GM12891 (cell line): ENCODE measurements at regions not wholly inside any gene's neighbourhood (a gene's known extent, or its start where the extent isn't known, plus 50 kb on each side); places are given as distances from the start of the nearest gene placed in this dataset.

Experiments
- DNase-seq: peaks from one replicate; pipeline ENCODE4 v3.0.0; 2011; ENCODE audit warnings: low spot score; ENCODE audit not compliant: insufficient read length
- FAIRE-seq: peaks from 2 replicates; lab custom pipeline; 2011; peaks lifted over from hg19 to GRCh38; lab: Jason Lieb, UNC
- PAX5 ChIP-seq: IDR thresholded peaks from 2 replicates; pipeline ENCODE4 v1.6.1; 2011; ENCODE audit warnings: low read length, moderate library complexity, mild to moderate bottlenecking; ENCODE audit not compliant: insufficient read depth, severe bottlenecking
- POLR2A ChIP-seq: IDR thresholded peaks from 2 replicates; pipeline ENCODE4 v1.6.1; 2011; ENCODE audit warnings: low read depth, low read length, control low read depth
- POLR2AphosphoS5 ChIP-seq: IDR thresholded peaks from 2 replicates; pipeline ENCODE4 v1.6.1; 2011; ENCODE audit warnings: low read depth, low read length, control low read depth
- POU2F2 ChIP-seq: IDR thresholded peaks from 2 replicates; pipeline ENCODE4 v1.6.1; 2011; ENCODE audit warnings: low read depth, mild to moderate bottlenecking, control low read depth, low read length, moderate library complexity
- SPI1 ChIP-seq: IDR thresholded peaks from 2 replicates; pipeline ENCODE4 v1.6.1; 2011; ENCODE audit warnings: low read depth, low read length, control low read depth
- TAF1 ChIP-seq: IDR thresholded peaks from 2 replicates; pipeline ENCODE4 v1.6.1; 2011; ENCODE audit warnings: low read depth, low read length, control low read depth

DNA sequence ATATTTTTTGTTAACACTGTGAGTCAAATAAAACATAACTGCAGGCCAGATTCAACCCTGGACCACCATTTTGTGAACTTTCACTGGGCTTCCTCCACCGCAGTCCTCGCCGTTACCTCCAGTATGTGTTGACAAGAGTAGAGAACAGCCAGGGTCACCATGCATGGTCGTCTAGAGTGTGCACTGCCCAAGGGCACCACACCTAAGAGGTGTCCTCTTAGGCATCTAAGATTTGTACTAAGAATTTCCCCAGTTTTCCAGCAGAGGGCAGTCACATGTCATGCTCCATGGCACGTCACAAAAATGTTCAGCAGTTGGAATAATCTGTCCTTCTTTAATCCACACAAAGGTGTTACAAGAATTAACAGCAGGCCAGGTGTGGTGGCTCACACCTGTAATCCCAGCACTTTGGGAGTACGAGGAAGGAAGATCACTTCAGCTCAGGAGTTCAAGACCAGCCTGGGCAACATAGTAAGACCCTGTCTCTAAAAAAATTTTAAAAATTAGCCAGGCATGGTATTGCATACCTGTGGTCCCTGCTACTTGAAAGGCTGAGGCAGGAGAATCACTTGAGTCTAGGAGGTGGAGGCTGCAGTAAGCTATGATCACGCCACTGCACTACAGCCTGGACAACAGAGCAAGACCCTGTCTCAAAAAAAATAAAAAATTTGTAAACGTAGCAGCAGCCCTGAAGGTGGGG lies 71.2 kb upstream of the FOXK1 start:
- FAIRE-seq (peak; percentile 76), DNase-seq (no peak)
- TF ChIP-seq POLR2AphosphoS5 (no peak), PAX5 (no peak), POLR2A (no peak), SPI1 (no peak), POU2F2 (no peak), TAF1 (no peak)

DNA sequence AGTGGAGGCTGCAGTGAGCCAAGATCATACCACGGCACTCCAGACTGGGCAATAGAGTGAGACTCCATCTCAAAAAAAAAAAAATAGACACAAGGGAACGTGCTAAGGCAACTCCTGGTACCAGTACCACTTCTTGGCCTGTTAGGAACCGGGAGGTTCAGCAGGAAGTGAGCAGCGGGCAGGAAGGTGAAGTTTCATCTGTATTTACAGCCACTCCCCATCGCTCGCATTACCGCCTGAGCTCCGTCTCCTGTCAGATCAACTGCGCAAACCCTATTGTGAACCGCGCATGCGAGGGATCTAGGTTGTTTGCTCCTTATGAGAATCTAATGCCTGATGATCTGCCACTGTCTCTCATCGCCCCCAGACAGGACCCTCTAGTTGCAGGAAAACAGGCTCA lies 69.9 kb upstream of the FOXK1 start:
- no peak for DNase-seq
- no peak for FAIRE-seq

DNA sequence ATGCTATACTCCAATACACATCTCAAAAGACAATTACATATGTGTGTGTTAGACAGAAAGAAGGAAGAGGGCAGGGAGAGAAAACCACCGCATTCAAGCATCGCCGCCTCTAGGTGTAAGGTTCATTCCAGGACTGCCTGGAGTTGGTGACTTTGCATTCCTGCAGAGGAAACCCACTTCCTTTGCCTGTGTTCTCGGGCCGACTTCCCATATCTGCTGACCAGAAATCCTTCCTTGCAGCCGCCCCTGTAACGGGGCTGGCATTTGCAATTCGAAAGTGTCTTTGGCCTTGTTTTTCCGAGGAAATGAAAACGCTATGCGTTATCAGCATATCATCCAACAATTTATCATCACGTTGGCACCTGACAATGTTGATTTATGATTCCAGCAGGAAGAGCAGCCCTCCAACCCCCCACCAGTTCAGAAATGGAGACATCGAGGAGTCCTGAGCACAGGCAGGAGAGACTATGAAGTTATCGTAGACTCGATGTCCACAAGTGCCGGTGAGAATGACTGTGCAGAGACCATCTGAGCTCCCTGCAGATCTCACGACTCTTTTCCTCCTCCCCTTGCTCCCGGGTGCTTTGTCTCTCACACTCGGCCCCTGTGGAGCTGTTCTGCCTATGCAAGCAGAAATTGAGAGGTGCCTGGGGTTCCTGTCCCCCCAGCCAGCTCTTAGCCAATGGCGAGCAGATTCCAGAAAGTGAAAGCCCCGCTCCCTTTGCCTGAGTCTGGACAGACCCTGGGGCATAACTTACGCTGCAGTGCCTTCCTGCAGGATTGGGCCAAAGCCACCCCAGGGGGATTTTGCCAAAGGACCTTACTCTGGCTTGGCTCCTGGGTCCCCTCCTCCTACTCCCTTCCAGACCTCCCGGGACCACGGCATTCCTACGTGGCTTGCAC lies 68.9 kb upstream of the FOXK1 start:
- FAIRE-seq: no peak
- TF ChIP-seq TAF1: no peak
- no peak for TF ChIP-seq POLR2AphosphoS5
- TF ChIP-seq SPI1: no peak
- no peak for TF ChIP-seq POU2F2
- TF ChIP-seq POLR2A: no peak
- no peak for TF ChIP-seq PAX5
- no peak for DNase-seq

More for the DNA sequence above, 69.9 kb upstream of the FOXK1 start:
- TF ChIP-seq SPI1: no peak

DNA sequence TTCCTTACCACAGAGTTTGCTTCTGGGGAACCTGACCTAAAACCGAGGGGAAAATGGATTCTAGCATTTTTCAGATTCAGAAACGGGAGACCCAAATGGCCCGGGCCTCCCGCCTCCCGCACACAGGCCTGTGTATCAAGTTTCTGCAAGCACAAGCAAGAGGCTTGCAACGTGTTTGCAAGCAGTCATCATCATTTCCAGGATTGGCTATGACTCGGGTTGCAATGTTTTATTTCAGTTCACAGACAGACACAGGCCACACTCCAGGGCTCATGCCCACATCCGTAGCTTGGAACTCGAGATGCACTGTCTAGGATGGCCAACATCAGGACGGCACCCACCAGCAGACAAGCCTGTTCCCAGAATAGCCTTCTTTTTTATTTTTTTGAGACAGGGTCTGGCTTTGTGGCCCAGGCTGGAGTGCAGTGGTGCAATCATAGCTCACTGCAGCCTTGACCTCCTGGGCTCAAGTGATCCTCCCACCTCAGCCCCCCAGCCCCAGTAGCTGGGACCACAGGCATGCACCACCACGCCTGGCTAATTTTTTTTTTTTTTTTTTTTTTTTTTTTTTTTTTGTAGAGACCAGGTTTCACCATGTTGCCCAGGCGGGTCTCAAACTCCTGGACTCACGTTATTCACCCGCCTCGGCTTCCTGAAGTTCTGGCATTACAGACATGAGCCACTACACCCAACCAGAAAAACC lies 68.1 kb upstream of the FOXK1 start:
- TF ChIP-seq TAF1 (no peak), POLR2A (no peak), POLR2AphosphoS5 (no peak), SPI1 (no peak), PAX5 (no peak), POU2F2 (no peak)
- FAIRE-seq (no peak), DNase-seq (no peak)

DNA sequence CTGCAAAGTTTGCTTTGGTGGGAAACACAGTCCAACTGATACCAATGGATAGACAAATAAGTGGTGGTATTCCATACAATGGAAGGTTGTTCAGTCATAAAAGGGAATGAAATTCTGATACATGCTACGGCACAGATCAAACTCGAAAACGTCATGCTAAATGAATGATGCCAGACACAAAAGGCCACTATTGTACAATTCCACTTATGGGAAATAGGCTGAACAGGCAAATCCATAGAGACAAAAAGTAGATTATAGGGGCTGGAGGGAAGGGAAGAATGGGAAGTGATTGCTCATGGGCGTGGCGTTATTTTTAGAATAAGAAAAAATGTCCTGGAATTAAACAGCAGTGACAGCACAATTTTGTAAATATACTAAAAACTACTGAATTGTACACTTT lies 66.0 kb upstream of the FOXK1 start:
- no peak for TF ChIP-seq PAX5
- no peak for TF ChIP-seq TAF1
- no peak for TF ChIP-seq SPI1
- no peak for TF ChIP-seq POLR2AphosphoS5
- TF ChIP-seq POU2F2: no peak
- TF ChIP-seq POLR2A: no peak
- DNase-seq: no peak
- no peak for FAIRE-seq

DNA sequence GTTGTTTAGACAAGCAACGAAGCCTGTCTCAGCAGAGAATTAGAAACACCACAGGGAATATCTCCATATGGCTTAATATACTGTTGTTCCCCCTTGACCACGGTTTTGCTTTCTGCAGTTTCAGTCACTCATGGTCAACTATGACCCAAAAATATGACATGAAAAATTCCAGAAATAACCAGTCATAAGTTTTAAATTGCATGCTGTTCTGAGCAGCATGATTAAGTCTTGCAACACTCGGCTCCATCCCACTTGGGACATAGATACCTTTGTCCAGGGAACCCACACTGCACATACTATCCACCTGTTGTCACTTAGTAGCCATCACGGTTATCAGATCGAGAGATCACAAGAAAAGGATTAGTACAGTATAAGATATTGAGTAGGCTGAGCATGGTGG lies 60.7 kb upstream of the FOXK1 start:
- no peak for FAIRE-seq
- no peak for DNase-seq
- no peak for TF ChIP-seq TAF1
- TF ChIP-seq POU2F2: no peak
- no peak for TF ChIP-seq PAX5
- no peak for TF ChIP-seq POLR2A
- TF ChIP-seq SPI1: no peak
- TF ChIP-seq POLR2AphosphoS5: no peak

DNA sequence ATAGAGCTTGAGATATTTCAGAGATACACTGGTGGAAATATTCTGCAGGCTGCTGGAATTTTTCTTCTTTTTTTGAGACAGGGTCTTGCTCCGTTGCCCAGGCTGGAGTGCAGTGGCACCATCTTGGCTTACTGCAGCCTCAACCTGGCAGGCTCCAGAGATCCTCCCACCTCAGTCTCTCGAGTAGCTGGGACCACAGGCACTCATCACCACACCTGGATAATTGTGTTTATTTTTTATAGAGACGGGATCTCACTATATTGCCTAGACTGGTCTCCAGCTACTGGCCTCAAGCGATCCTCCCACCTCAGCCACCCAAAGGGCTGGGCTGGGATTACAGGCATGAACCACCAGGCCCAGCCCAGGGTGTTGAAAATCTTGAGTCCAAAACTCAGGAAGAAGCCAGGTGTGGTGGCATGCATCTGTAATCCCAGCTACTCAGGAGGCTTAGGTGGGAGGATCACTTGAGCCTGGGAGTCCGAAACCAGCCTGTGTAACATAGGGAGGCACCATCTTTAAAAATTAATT lies 55.7 kb upstream of the FOXK1 start:
- FAIRE-seq: no peak
- no peak for DNase-seq
- no peak for TF ChIP-seq PAX5
- no peak for TF ChIP-seq POLR2AphosphoS5
- no peak for TF ChIP-seq SPI1
- TF ChIP-seq POU2F2: no peak
- TF ChIP-seq TAF1: no peak
- TF ChIP-seq POLR2A: no peak

DNA sequence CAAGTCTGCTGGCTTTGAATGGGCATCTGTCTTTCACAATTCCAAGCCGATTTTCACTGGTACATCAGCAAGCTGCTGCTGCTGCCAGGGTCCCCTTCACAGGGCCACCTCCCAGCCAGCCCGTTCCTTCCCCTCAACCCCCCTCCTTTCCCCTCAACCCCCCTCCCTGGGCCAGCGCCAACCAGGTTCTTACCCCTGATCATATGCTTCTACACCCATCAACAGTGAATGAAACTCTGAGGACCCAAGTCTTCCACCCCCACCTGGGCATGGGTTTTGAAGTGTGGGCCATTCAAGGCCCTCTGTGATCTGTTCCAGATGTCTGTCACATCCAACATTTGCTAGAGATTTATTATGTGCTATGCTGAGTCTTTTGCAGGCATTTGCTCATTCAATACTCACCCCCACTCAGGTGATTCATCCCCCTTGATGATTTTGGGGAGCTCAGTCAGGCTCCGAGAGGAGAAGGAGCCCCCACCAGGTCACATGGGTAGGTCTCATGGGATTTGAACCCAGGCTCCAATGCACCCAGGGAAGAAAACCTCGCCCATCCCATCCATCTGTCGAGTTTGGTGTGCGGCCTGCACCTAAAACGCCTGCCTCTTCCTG lies 52.7 kb upstream of the FOXK1 start:
- no peak for DNase-seq
- TF ChIP-seq TAF1: no peak
- TF ChIP-seq PAX5: no peak
- TF ChIP-seq POLR2AphosphoS5: no peak
- no peak for TF ChIP-seq POLR2A
- no peak for TF ChIP-seq POU2F2
- no peak for TF ChIP-seq SPI1
- FAIRE-seq: no peak

DNA sequence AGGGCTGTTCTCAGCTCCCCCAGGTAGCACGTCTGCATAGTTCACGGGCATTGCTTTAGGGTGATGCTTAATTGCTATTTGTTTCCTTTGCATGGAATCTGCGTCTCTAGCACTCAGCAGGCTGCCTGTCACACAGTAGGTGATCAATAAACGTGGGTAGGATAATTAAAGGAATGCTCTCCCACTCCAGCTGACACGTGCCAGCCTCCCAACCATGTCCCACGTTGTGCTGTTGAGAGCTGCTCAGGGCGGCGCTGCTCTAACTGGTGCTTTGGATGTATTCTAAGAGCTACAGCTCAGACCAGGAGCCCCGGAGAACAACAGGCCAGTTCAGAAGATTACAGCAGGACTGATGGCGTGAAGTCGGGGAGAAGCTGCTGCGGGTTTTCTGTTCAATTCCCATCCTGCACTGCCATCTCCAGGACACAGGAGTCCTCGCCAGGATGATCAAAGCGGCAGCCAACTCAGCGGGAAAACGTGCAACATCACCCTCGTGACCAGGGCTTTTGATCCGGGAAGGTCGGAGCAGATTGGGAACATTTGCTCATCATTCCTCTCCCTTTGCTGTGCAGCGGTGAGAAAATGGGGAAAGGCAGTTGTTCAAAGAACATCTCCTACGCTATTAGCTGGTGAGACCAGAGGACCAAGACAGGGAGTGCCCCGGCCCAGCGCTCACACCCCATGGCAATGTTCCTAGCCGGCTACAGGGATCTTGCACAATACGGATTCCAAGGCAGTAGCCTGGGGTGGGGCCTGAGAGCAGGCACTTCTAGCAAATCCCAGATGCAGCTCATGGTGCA lies 50.5 kb upstream of the FOXK1 start:
- TF ChIP-seq POLR2AphosphoS5 (no peak), SPI1 (no peak), TAF1 (no peak), POLR2A (no peak), POU2F2 (no peak), PAX5 (no peak)
- FAIRE-seq (no peak), DNase-seq (no peak)
